Esophagus squamous epithelium (tissue), 4 donors: ENCODE measurements at regions not wholly inside any gene's neighbourhood (a gene's known extent, or its start where the extent isn't known, plus 50 kb on each side); places are given as distances from the start of the nearest gene placed in this dataset.

Experiments used
- CTCF ChIP-seq, 6 experiments: fragments of 450-650 bp in 4 of 6; fragments of 200-600 bp in 2 of 6; sonication (generic) in 2 of 6; IDR thresholded peaks; one replicate each; pipeline ENCODE4 v1.5.1; 2016 to 2019; ENCODE audit warnings: antibody characterized with exemption in 6 of 6, mild to moderate bottlenecking in 4 of 6, moderate library complexity in 4 of 6
- POLR2A ChIP-seq, 4 donors: fragments of 450-650 bp; IDR thresholded peaks; one replicate each; pipeline ENCODE4 v1.6.1; 2017; ENCODE audit warnings: antibody characterized with exemption in 4 of 4, mild to moderate bottlenecking in 4 of 4, moderate library complexity in 3 of 4

- no peak for TF ChIP-seq CTCF (IDR thresholded peaks at IDR 0.05)
- TF ChIP-seq POLR2A (IDR thresholded peaks at IDR 0.05): no peak
These were observed 66.7 kb upstream of the NECTIN1 start for GRCh38 chr11:119795690-119796089.
